ENCODE measurements at regions not wholly inside any gene's neighbourhood (a gene's known extent, or its start where the extent isn't known, plus 50 kb on each side); places are given as distances from the start of the nearest gene placed in this dataset.
"Not testable (repeated sequence)": the region's sequence is repeated elsewhere in the genome, so short reads cannot be mapped to it uniquely, and the experiment has no call there.

DNA sequence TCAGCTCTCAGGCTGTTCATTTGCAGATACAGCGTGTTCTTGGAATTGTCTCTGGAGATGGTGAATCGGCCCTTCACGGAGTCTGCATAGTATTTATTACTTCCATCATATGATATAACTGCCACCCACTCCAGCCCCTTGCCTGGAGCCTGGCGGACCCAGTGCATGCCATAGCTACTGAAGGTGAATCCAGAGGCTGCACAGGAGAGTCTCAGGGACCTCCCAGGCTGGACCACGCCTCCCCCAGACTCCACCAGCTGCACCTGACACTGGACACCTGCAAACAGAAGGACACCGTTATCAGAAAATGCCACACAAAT is 808.7 kb downstream of the TMEM121 start:
- TF ChIP-seq, protein P1, sequence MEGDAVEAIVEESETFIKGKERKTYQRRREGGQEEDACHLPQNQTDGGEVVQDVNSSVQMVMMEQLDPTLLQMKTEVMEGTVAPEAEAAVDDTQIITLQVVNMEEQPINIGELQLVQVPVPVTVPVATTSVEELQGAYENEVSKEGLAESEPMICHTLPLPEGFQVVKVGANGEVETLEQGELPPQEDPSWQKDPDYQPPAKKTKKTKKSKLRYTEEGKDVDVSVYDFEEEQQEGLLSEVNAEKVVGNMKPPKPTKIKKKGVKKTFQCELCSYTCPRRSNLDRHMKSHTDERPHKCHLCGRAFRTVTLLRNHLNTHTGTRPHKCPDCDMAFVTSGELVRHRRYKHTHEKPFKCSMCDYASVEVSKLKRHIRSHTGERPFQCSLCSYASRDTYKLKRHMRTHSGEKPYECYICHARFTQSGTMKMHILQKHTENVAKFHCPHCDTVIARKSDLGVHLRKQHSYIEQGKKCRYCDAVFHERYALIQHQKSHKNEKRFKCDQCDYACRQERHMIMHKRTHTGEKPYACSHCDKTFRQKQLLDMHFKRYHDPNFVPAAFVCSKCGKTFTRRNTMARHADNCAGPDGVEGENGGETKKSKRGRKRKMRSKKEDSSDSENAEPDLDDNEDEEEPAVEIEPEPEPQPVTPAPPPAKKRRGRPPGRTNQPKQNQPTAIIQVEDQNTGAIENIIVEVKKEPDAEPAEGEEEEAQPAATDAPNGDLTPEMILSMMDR (IDR thresholded peaks at IDR 0.05; ENCODE audit: insufficient read depth, low read depth, low read length) = not testable (repeated sequence)
- not testable (repeated sequence) for TF ChIP-seq EZH2 (IDR thresholded peaks at IDR 0.05; ENCODE audit: insufficient read depth, low read length)
